MCF 10A (cell line): ENCODE measurements at regions not wholly inside any gene's neighbourhood (a gene's known extent, or its start where the extent isn't known, plus 50 kb on each side); places are given as distances from the start of the nearest gene placed in this dataset.

Experiments
- BruUV-seq: library from RNA; stranded (reverse); fragments of 400-500 nt; replicated peaks from 2 replicates; lab custom pipeline; 2021; lab: Mats Ljungman, UMichigan
- CTCF ChIA-PET: fragments of 300-600 bp; sonication (Branson Sonifier 250); formaldehyde crosslinking; extraction: SDS; loops from one replicate; lab custom pipeline; 2021; ENCODE audit warnings: antibody characterized with exemption, inconsistent platforms; lab: Yijun Ruan, JAX
- POLR2A ChIA-PET: fragments of 300-600, 350-650 bp; sonication (Branson Sonifier 250); formaldehyde crosslinking; extraction: SDS; loops from one replicate; lab custom pipeline; 2020; ENCODE audit warnings: antibody characterized with exemption, inconsistent platforms; lab: Yijun Ruan, JAX
- DNase-seq: peaks from one replicate; pipeline ENCODE4 v3.0.0-alpha.2; 2018; ENCODE audit not compliant: unreplicated experiment
- H3K27ac Mint-ChIP-seq: one replicate; pipeline ENCODE4 v1.8.0; 2022; ENCODE audit warnings: mild to moderate bottlenecking, low read depth, mixed read lengths; ENCODE audit not compliant: unreplicated experiment
- H3K27me3 Mint-ChIP-seq: one replicate; pipeline ENCODE4 v1.8.0; 2022; ENCODE audit warnings: mixed read lengths; ENCODE audit not compliant: insufficient read depth, unreplicated experiment
- H3K36me3 Mint-ChIP-seq: one replicate; pipeline ENCODE4 v1.8.0; 2022; ENCODE audit warnings: mild to moderate bottlenecking, moderate library complexity, mixed read lengths; ENCODE audit not compliant: insufficient read depth, unreplicated experiment
- H3K4me1 Mint-ChIP-seq: one replicate; pipeline ENCODE4 v1.8.0; 2022; ENCODE audit warnings: mixed read lengths; ENCODE audit not compliant: insufficient read depth, unreplicated experiment
- H3K4me3 Mint-ChIP-seq: one replicate; pipeline ENCODE4 v1.8.0; 2022; ENCODE audit warnings: mild to moderate bottlenecking, moderate library complexity, mixed read lengths; ENCODE audit not compliant: unreplicated experiment
- H3K9me3 Mint-ChIP-seq: one replicate; pipeline ENCODE4 v1.8.0; 2022; ENCODE audit warnings: mixed read lengths; ENCODE audit not compliant: unreplicated experiment
- intact Hi-C: fragments of 100-400 bp; cut with micrococcal nuclease; formaldehyde crosslinking; loops from 2 replicates; pipeline ENCODE4 v1.14.1; 2022
- TF ChIP-seq, protein P1 (sequence below): fragments of 200-600 bp; IDR thresholded peaks from one replicate; pipeline ENCODE4 v1.8.0; 2022; ENCODE audit warnings: antibody characterized with exemption, mild to moderate bottlenecking; ENCODE audit not compliant: unreplicated experiment

DNA sequence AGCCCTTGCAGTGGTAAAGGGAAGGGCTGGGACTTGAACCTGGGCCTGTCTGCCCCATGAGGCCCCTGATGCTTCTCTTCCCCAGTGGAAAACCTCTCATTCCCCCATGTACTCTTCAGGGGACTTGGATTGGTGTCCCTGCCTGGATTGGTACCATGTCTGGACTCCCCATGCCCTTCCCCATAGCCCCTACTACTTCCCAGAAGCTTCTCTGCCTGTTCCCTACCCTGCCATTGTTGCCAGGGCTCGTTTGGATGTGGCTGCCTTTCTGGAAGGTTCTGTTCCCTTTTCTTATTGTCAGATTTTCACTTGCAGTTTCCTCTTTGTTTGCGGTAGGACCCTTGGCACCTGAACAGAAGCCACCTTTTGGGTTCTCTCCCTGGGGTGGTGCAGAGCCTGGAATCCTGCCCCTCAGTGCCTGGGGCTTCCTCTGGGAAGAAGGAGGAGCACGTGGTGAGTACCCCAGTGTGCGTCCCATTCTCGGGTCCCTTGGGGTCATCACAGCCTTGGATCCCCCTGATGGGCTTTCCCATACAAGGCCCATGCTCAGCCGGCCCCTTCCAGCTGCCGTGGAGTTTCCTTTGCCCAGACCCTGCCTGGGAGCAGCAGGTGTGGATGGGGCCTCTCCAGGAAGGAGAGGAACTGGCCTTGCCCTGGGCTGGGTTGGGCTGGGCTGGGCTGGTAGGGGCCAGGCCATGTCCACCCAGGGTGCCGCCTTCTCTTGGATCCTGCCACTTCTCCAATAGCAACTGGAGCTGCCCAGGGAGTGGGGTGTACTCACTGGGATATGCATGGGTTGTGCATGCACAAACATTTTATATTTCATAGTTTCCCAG, 281.1 kb downstream of the PTPRU start:
- Mint-ChIP-seq H3K27me3 (peaks cover 42% of the 10 kb centered on the region), H3K36me3 (no peaks in the 10 kb centered on the region), H3K4me3 (no peak overlapping the region), H3K4me1 (no peaks in the 10 kb centered on the region), H3K9me3 (no peaks in the 10 kb centered on the region), H3K27ac (no peak overlapping the region)
- no TSS peak for BruUV-seq
- intact Hi-C loops = loop anchor here (10.0 kb wide), 1 partner anchor 567 kb away; no protein-coding TSS in a partner anchor
- ChIA-PET CTCF (no interaction called here), POLR2A (no interaction called here)
- TF ChIP-seq, protein P1, sequence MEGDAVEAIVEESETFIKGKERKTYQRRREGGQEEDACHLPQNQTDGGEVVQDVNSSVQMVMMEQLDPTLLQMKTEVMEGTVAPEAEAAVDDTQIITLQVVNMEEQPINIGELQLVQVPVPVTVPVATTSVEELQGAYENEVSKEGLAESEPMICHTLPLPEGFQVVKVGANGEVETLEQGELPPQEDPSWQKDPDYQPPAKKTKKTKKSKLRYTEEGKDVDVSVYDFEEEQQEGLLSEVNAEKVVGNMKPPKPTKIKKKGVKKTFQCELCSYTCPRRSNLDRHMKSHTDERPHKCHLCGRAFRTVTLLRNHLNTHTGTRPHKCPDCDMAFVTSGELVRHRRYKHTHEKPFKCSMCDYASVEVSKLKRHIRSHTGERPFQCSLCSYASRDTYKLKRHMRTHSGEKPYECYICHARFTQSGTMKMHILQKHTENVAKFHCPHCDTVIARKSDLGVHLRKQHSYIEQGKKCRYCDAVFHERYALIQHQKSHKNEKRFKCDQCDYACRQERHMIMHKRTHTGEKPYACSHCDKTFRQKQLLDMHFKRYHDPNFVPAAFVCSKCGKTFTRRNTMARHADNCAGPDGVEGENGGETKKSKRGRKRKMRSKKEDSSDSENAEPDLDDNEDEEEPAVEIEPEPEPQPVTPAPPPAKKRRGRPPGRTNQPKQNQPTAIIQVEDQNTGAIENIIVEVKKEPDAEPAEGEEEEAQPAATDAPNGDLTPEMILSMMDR = no peak
- DNase-seq = no peak

DNA sequence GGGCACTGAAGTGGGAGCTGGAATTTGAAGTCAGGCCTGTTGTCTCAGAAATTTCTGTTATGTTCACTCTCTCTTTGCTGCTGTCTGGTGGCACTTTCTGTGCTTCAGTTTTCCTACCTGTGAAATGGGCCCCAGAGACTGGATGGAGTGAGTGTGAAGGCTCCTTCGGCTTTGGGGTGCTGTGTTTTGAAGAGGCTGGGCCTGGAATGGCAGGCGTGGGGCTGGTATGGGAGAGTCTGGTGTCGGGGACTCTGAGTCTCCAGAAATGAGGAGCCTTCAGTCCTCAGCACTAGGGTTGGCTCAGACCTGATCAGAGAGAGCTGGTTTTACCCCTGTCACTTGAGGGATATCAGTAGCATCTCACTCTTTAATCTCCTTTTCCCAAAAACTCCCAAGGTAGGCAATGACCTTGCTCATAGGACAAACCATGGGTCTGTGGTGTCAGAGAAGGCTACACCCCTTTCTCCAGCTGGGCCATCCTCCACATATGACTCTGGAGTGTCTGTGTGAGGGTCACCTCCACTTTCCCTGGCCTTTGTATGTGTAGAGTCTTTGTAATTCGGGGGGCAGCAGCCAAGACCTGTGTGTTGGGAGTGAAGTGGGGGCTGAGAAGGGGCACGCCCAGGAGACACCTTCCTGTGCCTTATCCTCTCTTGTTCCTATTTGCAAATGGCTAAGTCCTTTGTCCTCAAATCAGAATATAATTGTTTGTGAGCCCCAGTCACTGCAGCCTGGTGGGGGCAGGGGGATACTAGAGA, 279.9 kb downstream of the PTPRU start:
- BruUV-seq = no TSS peak
- Mint-ChIP-seq H3K9me3 (no peaks in the 10 kb centered on the region), H3K4me1 (no peaks in the 10 kb centered on the region), H3K36me3 (no peaks in the 10 kb centered on the region), H3K4me3 (no peak overlapping the region), H3K27me3 (peaks cover 52% of the 10 kb centered on the region), H3K27ac (no peak overlapping the region)
- ChIA-PET CTCF (interaction anchor here (1.2 kb wide), 1 partner anchor 364 kb away, joined by 4 read pairs; no protein-coding TSS in a partner anchor), POLR2A (no interaction called here)
- no peak for DNase-seq
- TF ChIP-seq, protein P1 = no peak
- intact Hi-C loops = loop anchor here (10.0 kb wide), 1 partner anchor 569 kb away; no protein-coding TSS in a partner anchor

DNA sequence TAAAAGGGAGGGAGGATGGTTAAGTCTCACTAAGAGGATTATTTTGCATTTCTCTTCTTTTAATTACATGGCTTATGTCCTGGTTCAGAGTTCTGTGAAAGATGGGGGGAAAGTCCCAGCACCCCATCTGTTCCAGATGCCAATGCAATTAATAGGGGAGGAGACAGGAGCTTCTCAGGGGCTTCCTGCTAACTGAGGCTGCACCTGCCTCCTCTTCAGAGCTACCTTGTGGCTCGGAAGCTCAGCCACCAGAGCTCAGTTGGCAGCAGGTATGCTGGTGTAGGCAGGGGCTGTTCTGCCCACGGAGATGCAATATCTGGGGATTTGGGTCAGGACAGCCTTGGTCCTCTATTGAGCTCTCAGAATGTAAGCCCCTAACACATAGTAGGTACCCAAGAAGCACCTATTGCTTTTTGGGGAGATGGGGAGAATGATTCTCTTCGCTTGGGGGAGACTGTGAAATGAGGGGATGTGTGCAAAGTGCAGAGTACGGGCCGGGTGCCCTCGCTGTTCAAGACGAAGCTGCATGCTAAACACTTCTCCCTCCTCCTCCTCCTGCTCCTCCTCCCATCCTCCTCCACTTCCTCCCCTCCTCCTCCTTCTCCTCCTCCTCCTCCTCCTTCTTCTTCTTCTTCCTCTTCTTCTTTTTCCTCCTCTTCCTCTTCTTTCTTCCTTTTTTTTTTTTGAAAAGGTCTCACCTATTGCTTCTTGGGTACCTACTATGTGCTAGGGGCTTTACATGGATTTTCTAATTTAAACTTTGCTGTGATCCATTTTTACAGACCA, 279.0 kb downstream of the PTPRU start:
- Mint-ChIP-seq H3K9me3 (no peaks in the 10 kb centered on the region), H3K27me3 (peaks cover 56% of the 10 kb centered on the region), H3K4me3 (no peak overlapping the region), H3K4me1 (no peaks in the 10 kb centered on the region), H3K36me3 (no peaks in the 10 kb centered on the region), H3K27ac (no peak overlapping the region)
- CTCF ChIA-PET = interaction anchor here (0.6 to 1.2 kb wide), 4 partner anchors 189 to 570 kb away, joined by 3 to 4 read pairs (median 3); no protein-coding TSS in a partner anchor
- BruUV-seq = no TSS peak
- intact Hi-C loops = loop anchor here (10.0 kb wide), 1 partner anchor 569 kb away; no protein-coding TSS in a partner anchor
- TF ChIP-seq, protein P1 = no peak
- no peak for DNase-seq
- POLR2A ChIA-PET = interaction anchor here (1.6 kb wide), 1 partner anchor 365 kb away, joined by 3 read pairs; no protein-coding TSS in a partner anchor
